ENCODE measurements at regions not wholly inside any gene's neighbourhood (a gene's known extent, or its start where the extent isn't known, plus 50 kb on each side); places are given as distances from the start of the nearest gene placed in this dataset.

DNA sequence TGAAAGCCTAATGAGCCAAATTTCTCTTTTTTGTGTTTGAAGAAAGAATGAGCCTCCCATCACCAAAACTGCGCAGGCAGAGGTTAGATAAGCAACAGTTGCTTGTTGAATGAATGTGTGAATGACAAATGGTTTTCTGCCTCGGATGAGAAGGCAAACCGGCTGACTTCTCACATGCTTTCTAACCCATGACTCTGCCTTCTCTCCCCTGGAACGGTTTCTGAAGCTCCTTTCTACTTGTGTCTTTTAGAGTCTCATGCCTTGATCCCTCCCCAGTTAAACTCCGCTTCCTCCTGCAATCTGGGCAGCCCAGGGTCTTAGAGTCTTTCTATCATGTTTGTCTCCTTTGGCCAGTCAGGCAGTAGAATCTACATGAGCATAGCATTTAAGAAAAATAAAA is 342.1 kb upstream of the NCAM1 start:
- no peaks in the 10 kb centered on the region for H4K20me1 ChIP-seq (ENCODE audit: insufficient read depth)
- POLR2A ChIA-PET, result no interaction called here
- intact Hi-C loops (cut with micrococcal nuclease), result no loop called here
- no peak overlapping the region for H3K4me2 ChIP-seq (ENCODE audit: low read length)
- H3K79me2 ChIP-seq (ENCODE audit: insufficient read depth, low read length), result no peaks in the 10 kb centered on the region
- no peaks in the 10 kb centered on the region for H3K9me3 ChIP-seq (ENCODE audit: control insufficient read depth in 1 of 2, insufficient read depth in 1 of 2, low read depth in 1 of 2, low read length in 2 of 2)
- ATAC-seq (no peak), DNase-seq (ENCODE audit: low read depth, low spot score) (no peak)
- H3K27ac ChIP-seq (ENCODE audit: low read depth, low read length), result no peak overlapping the region
- RAD21 ChIA-PET (ENCODE audit: low non-redundant PET in 1 of 2, low total read pairs in 2 of 2, uncharacterized antibody in 2 of 2, unreplicated experiment in 2 of 2), result no interaction called here
- no peak overlapping the region for H3K4me3 ChIP-seq (replicated peaks in 1 of 2; ENCODE audit: low read depth in 1 of 2, low read length in 2 of 2)
- BruUV-seq (replicated peaks), result no TSS peak
- no peaks in the 10 kb centered on the region for H3K27me3 ChIP-seq (ENCODE audit: insufficient read depth, low read length)
- no peaks in the 10 kb centered on the region for H3K9me2 ChIP-seq (ENCODE audit: insufficient read depth)
- peaks cover 9 to 28% of the 10 kb centered on the region in 2 experiments for H3K4me1 ChIP-seq (ENCODE audit: control insufficient read depth in 1 of 2, insufficient read depth in 2 of 2, low read length in 2 of 2)
- no peak overlapping the region for H2AFZ ChIP-seq (ENCODE audit: low read depth, low read length, poor library complexity, severe bottlenecking)
- no peak for TF ChIP-seq CEBPB (IDR thresholded peaks at IDR 0.05; ENCODE audit: low read depth)
- no peak for TF ChIP-seq POLR2A (IDR thresholded peaks at IDR 0.05; ENCODE audit: borderline replicate concordance, extremely low read depth, insufficient read depth, insufficient read length)
- TF ChIP-seq SRF (IDR thresholded peaks at IDR 0.05; ENCODE audit: low read depth), result no peak
- TF ChIP-seq EZH2 (IDR thresholded peaks at IDR 0.05), result no peak
- TF ChIP-seq SIN3A (IDR thresholded peaks at IDR 0.05; ENCODE audit: low read depth), result no peak
- TF ChIP-seq ZNF274 (IDR thresholded peaks at IDR 0.05; ENCODE audit: low read depth, low read length), result no peak
- no peak for TF ChIP-seq RAD21 (IDR thresholded peaks at IDR 0.05; ENCODE audit: low read depth)
- no peak for TF ChIP-seq JUND (IDR thresholded peaks at IDR 0.05)
- no peak for TF ChIP-seq ELF1 (IDR thresholded peaks at IDR 0.05; ENCODE audit: borderline replicate concordance, low read depth)
- TF ChIP-seq, protein P1, sequence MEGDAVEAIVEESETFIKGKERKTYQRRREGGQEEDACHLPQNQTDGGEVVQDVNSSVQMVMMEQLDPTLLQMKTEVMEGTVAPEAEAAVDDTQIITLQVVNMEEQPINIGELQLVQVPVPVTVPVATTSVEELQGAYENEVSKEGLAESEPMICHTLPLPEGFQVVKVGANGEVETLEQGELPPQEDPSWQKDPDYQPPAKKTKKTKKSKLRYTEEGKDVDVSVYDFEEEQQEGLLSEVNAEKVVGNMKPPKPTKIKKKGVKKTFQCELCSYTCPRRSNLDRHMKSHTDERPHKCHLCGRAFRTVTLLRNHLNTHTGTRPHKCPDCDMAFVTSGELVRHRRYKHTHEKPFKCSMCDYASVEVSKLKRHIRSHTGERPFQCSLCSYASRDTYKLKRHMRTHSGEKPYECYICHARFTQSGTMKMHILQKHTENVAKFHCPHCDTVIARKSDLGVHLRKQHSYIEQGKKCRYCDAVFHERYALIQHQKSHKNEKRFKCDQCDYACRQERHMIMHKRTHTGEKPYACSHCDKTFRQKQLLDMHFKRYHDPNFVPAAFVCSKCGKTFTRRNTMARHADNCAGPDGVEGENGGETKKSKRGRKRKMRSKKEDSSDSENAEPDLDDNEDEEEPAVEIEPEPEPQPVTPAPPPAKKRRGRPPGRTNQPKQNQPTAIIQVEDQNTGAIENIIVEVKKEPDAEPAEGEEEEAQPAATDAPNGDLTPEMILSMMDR (IDR thresholded peaks at IDR 0.05 in 2 of 3, conservative IDR thresholded peaks at IDR 0.05 in 1 of 3; ENCODE audit: borderline replicate concordance in 1 of 3, insufficient read depth in 1 of 3, low read depth in 2 of 3, low read length in 2 of 3), result no peak
- TF ChIP-seq ZFX (IDR thresholded peaks at IDR 0.05), result no peak
- TF ChIP-seq FOSL1 (IDR thresholded peaks at IDR 0.05; ENCODE audit: low read depth), result no peak
- TF ChIP-seq EGR1 (IDR thresholded peaks at IDR 0.05; ENCODE audit: low read depth), result no peak
- TF ChIP-seq MAX (IDR thresholded peaks at IDR 0.05), result no peak
- no peak for TF ChIP-seq REST (IDR thresholded peaks at IDR 0.05; ENCODE audit: low read depth)
- no peaks in the 10 kb centered on the region for H3K36me3 ChIP-seq (ENCODE audit: control insufficient read depth in 1 of 2, insufficient read depth in 2 of 2, low read length in 2 of 2)
- H3K9ac ChIP-seq (ENCODE audit: low read length), result no peak overlapping the region
- CTCF ChIA-PET, result interaction anchor here (1.2 kb wide), 1 partner anchor 31 kb away, joined by 3 read pairs; no protein-coding TSS in a partner anchor

Measured in HCT116 (cell line).